ENCODE measurements at regions not wholly inside any gene's neighbourhood (a gene's known extent, or its start where the extent isn't known, plus 50 kb on each side); places are given as distances from the start of the nearest gene placed in this dataset.
A peak's percentile ranks its signal among the peaks of the same experiment; 100 is the strongest.
"Not testable (repeated sequence)": the region's sequence is repeated elsewhere in the genome, so short reads cannot be mapped to it uniquely, and the experiment has no call there.

- H3K4me3 ChIP-seq (replicated peaks in 1 of 3; ENCODE audit: insufficient read depth in 1 of 3, low read depth in 1 of 3, low read length in 3 of 3); H3K27me3 ChIP-seq (ENCODE audit: control insufficient read depth in 2 of 2, insufficient read depth in 2 of 2, low read length in 2 of 2); H3K9ac ChIP-seq (replicated peaks; ENCODE audit: extremely low read depth, insufficient read depth, low read length); H3K9me3 ChIP-seq (replicated peaks; ENCODE audit: control insufficient read depth, insufficient read depth, low read length); H3K36me3 ChIP-seq (ENCODE audit: control insufficient read depth in 2 of 2, extremely low read depth in 1 of 2, insufficient read depth in 2 of 2, low read length in 2 of 2); H3K9me1 ChIP-seq (replicated peaks; ENCODE audit: control insufficient read depth, extremely low read depth, insufficient read depth, low read length); H4K20me1 ChIP-seq (replicated peaks; ENCODE audit: control insufficient read depth, extremely low read depth, insufficient read depth, low read length); DNase-seq (ENCODE audit: low read depth, low spot score); H2AFZ ChIP-seq (ENCODE audit: low read depth, low read length); dilution Hi-C loops (cut with MboI; ENCODE audit: extremely low pct_ligation_motif_present, low sequenced_read_pairs); intact Hi-C loops (cut with micrococcal nuclease); H3K27ac ChIP-seq (ENCODE audit: insufficient read depth, low read depth, low read length); BruUV-seq (replicated peaks); POLR2A ChIA-PET; H3K4me2 ChIP-seq (ENCODE audit: insufficient read depth, low read length); FAIRE-seq; H3K79me2 ChIP-seq (ENCODE audit: control insufficient read depth, insufficient read depth, low read length); H3K4me1 ChIP-seq (ENCODE audit: control insufficient read depth, extremely low read depth, insufficient read depth, low read length): not testable (repeated sequence)
- CTCF ChIA-PET = interaction anchor here (1.1 kb wide), 1 partner anchor 89 kb away, joined by 3 read pairs; no protein-coding TSS in a partner anchor
Observed at GRCh38 chr17:20903549-20903948, 139.3 kb downstream of the USP22 start.

GRCh38 chr17:20908313-20909267 lies 134.2 kb downstream of the USP22 start:
- intact Hi-C loops (cut with micrococcal nuclease) = loop anchor here (2.0 to 5.0 kb wide), 5 partner anchors 26 to 134 kb away; partner anchors contain the start of gene USP22
- BruUV-seq (replicated peaks) = TSS peak; percentile 25
- Histone ChIP-seq H3K4me2 (ENCODE audit: insufficient read depth, low read length) (peak overlapping the region; percentile 56), H3K79me2 (ENCODE audit: control insufficient read depth, insufficient read depth, low read length) (no peaks in the 10 kb centered on the region), H3K9ac (replicated peaks; ENCODE audit: extremely low read depth, insufficient read depth, low read length) (peak overlapping the region; percentile 28), H3K9me3 (replicated peaks; ENCODE audit: control insufficient read depth, insufficient read depth, low read length) (no peaks in the 10 kb centered on the region), H4K20me1 (replicated peaks; ENCODE audit: control insufficient read depth, extremely low read depth, insufficient read depth, low read length) (no peaks in the 10 kb centered on the region), H3K4me3 (replicated peaks in 1 of 3; ENCODE audit: insufficient read depth in 1 of 3, low read depth in 1 of 3, low read length in 3 of 3) (peak overlapping the region in 2 of 3 experiments; percentile 37 to 44), H3K27ac (ENCODE audit: insufficient read depth, low read depth, low read length) (peak overlapping the region; percentile 19), H3K36me3 (ENCODE audit: control insufficient read depth in 2 of 2, extremely low read depth in 1 of 2, insufficient read depth in 2 of 2, low read length in 2 of 2) (no peaks in the 10 kb centered on the region), H2AFZ (ENCODE audit: low read depth, low read length) (peak overlapping the region; percentile 62), H3K9me1 (replicated peaks; ENCODE audit: control insufficient read depth, extremely low read depth, insufficient read depth, low read length) (no peaks in the 10 kb centered on the region), H3K27me3 (ENCODE audit: control insufficient read depth in 2 of 2, insufficient read depth in 2 of 2, low read length in 2 of 2) (no peaks in the 10 kb centered on the region), H3K4me1 (ENCODE audit: control insufficient read depth, extremely low read depth, insufficient read depth, low read length) (peaks cover 2% of the 10 kb centered on the region)
- CTCF ChIA-PET = interaction anchor here (0.6 to 1.0 kb wide), 7 partner anchors 25 to 106 kb away, joined by 3 to 27 read pairs (median 4); no protein-coding TSS in a partner anchor
- POLR2A ChIA-PET = no interaction called here
- dilution Hi-C loops (cut with MboI; ENCODE audit: extremely low pct_ligation_motif_present, low sequenced_read_pairs) = no loop called here
- peak; percentile 57 for FAIRE-seq
- DNase-seq (ENCODE audit: low read depth, low spot score) = peak; percentile 87
- TF ChIP-seq POLR2AphosphoS5 (IDR thresholded peaks at IDR 0.05; ENCODE audit: insufficient read depth, low read depth, low read length) = no peak
- peak; percentile 64 to 73 for TF ChIP-seq CTCF (IDR thresholded peaks at IDR 0.05; ENCODE audit: extremely low read depth in 1 of 2, insufficient read depth in 1 of 2, low read depth in 1 of 2, low read length in 2 of 2)

Data from endothelial cell of umbilical vein (primary cell).